Osteocyte (in vitro differentiated cells): ENCODE measurements at regions not wholly inside any gene's neighbourhood (a gene's known extent, or its start where the extent isn't known, plus 50 kb on each side); places are given as distances from the start of the nearest gene placed in this dataset.

Source experiments
- DNase-seq: peaks from one replicate; pipeline ENCODE4 v3.0.0; 2021; ENCODE audit warnings: mixed read lengths; ENCODE audit not compliant: unreplicated experiment; ENCODE audit errors: extremely low spot score
- H3K27ac Mint-ChIP-seq: one replicate; pipeline ENCODE4 v1.8.0; 2021; ENCODE audit warnings: mild to moderate bottlenecking, mixed read lengths; ENCODE audit not compliant: unreplicated experiment
- H3K27me3 Mint-ChIP-seq: one replicate; pipeline ENCODE4 v1.8.0; 2021; ENCODE audit warnings: mixed read lengths; ENCODE audit not compliant: unreplicated experiment
- H3K36me3 Mint-ChIP-seq: one replicate; pipeline ENCODE4 v1.8.0; 2021; ENCODE audit warnings: mixed read lengths; ENCODE audit not compliant: unreplicated experiment
- H3K4me1 Mint-ChIP-seq: one replicate; pipeline ENCODE4 v1.8.0; 2021; ENCODE audit warnings: mixed read lengths; ENCODE audit not compliant: unreplicated experiment
- H3K4me3 Mint-ChIP-seq: one replicate; pipeline ENCODE4 v1.8.0; 2021; ENCODE audit warnings: mild to moderate bottlenecking, moderate library complexity, mixed read lengths; ENCODE audit not compliant: unreplicated experiment
- H3K9me3 Mint-ChIP-seq: one replicate; pipeline ENCODE4 v1.8.0; 2021; ENCODE audit warnings: mixed read lengths; ENCODE audit not compliant: unreplicated experiment
- TF ChIP-seq, protein P1 (sequence below): fragments of 200-600 bp; sonication (generic); IDR thresholded peaks from 2 replicates; pipeline ENCODE4 v1.5.0; 2021; ENCODE audit warnings: antibody characterized with exemption, mild to moderate bottlenecking, moderate library complexity

GRCh38 chr1:232432313-232432712 lies 197.6 kb downstream of the SIPA1L2 start:
- H3K27ac Mint-ChIP-seq: no peak overlapping the region
- peaks cover 48% of the 10 kb centered on the region for H3K4me1 Mint-ChIP-seq
- no peak for DNase-seq
- H3K4me3 Mint-ChIP-seq: no peak overlapping the region
- TF ChIP-seq, protein P1, sequence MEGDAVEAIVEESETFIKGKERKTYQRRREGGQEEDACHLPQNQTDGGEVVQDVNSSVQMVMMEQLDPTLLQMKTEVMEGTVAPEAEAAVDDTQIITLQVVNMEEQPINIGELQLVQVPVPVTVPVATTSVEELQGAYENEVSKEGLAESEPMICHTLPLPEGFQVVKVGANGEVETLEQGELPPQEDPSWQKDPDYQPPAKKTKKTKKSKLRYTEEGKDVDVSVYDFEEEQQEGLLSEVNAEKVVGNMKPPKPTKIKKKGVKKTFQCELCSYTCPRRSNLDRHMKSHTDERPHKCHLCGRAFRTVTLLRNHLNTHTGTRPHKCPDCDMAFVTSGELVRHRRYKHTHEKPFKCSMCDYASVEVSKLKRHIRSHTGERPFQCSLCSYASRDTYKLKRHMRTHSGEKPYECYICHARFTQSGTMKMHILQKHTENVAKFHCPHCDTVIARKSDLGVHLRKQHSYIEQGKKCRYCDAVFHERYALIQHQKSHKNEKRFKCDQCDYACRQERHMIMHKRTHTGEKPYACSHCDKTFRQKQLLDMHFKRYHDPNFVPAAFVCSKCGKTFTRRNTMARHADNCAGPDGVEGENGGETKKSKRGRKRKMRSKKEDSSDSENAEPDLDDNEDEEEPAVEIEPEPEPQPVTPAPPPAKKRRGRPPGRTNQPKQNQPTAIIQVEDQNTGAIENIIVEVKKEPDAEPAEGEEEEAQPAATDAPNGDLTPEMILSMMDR: no peak
- H3K36me3 Mint-ChIP-seq: peaks cover 5% of the 10 kb centered on the region
- no peaks in the 10 kb centered on the region for H3K9me3 Mint-ChIP-seq
- H3K27me3 Mint-ChIP-seq: no peaks in the 10 kb centered on the region

DNA sequence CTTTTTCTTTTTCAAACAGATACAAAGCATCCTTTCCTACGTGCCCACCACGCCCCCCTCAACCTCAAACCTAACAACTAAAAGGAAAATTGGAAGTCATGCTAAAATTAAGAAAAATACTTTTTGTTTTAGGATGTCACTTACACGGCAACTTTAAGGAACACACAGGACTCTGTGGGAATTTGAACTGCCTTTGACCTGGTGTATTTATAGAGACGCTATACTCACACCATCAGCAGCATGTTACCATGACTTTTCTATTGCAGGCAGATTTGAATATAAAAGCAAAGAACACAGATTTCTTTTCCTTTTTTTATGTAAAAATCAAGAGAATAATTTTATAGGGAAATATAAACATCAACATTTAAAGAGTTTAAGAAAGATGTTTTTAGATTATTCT lies 198.2 kb downstream of the SIPA1L2 start:
- no peaks in the 10 kb centered on the region for H3K27me3 Mint-ChIP-seq
- peaks cover 48% of the 10 kb centered on the region for H3K4me1 Mint-ChIP-seq
- H3K36me3 Mint-ChIP-seq: peaks cover 5% of the 10 kb centered on the region
- no peak overlapping the region for H3K27ac Mint-ChIP-seq
- DNase-seq: no peak
- TF ChIP-seq, protein P1: no peak
- no peaks in the 10 kb centered on the region for H3K9me3 Mint-ChIP-seq
- H3K4me3 Mint-ChIP-seq: no peak overlapping the region

DNA sequence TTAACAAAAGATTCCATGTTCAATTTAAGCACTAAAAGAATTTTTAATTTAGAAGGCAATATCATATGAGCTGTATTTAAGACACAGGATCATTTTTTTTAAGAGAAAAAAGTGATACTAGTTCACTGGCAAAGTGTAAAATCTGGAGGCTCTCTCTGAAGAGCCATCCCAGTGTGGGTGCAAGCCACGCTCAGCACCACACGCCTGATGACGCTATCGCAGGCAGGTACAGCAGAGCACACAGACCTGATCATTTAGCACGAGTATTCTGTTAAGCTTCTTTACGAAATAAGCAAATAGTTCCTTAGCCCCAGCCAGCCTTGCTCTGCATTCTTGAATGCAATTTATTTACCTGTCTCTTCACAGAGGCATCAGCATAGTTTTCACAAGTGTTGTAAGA lies 198.6 kb downstream of the SIPA1L2 start:
- H3K36me3 Mint-ChIP-seq: peaks cover 5% of the 10 kb centered on the region
- H3K4me1 Mint-ChIP-seq: peaks cover 48% of the 10 kb centered on the region
- H3K27ac Mint-ChIP-seq: no peak overlapping the region
- no peaks in the 10 kb centered on the region for H3K9me3 Mint-ChIP-seq
- TF ChIP-seq, protein P1: no peak
- DNase-seq: no peak
- H3K27me3 Mint-ChIP-seq: no peaks in the 10 kb centered on the region
- H3K4me3 Mint-ChIP-seq: no peak overlapping the region

DNA sequence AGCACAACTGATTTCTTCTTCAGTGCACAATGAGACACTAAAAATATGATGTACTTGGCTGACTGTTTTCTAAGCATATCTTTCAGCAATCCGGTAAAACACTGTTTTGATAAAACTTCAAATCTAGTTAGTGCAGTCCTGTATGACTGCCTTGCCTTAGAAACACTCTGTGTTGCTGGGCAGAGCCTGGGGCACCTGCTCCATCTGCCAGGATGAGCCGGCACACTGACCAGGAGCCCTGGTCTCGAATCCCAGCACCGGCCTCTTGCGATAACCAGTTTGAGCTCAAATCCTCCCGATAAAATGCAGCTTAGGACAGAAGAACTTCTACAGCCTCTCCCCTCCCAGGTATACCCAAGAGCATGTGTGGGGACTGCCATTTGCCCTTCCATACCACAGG lies 199.5 kb downstream of the SIPA1L2 start:
- TF ChIP-seq, protein P1: no peak
- H3K4me3 Mint-ChIP-seq: no peak overlapping the region
- peaks cover 40% of the 10 kb centered on the region for H3K4me1 Mint-ChIP-seq
- H3K27me3 Mint-ChIP-seq: no peaks in the 10 kb centered on the region
- H3K36me3 Mint-ChIP-seq: peaks cover 5% of the 10 kb centered on the region
- no peak for DNase-seq
- no peaks in the 10 kb centered on the region for H3K9me3 Mint-ChIP-seq
- H3K27ac Mint-ChIP-seq: no peak overlapping the region

DNA sequence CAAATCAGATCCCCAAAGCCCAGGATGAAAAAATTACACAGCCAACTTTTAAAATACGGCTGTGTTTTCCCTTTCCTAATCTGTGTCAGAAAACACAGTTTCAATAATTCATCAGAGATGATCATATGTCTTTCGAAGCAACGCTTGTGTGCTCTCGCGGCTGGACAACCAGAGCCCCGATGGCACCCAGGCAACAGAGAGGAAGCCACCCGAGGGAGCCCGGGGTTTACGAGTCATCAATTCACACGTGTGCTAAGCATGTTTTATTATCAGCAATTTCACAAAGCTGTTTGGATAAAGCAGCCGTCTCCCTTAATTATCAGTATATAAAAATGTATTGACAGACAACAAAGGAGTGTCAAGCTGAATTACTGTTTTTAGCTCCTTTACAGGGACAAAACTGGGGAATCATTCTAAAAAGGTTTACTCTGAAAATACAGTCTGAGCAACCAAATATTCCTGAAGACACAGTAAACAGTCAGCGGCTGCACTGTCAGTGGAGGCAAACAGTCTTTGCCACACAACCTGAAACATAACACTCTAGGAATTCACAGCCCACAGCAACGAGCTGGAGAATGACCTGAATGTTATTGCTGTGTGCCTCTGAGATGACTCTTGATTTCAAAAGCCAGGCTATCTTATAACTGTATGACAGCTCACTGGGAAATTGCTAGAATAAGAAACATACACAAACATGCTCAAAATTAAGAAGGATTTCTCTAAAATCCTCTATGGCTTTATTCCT lies 201.0 kb downstream of the SIPA1L2 start:
- no peak for DNase-seq
- H3K9me3 Mint-ChIP-seq: no peaks in the 10 kb centered on the region
- H3K27me3 Mint-ChIP-seq: no peaks in the 10 kb centered on the region
- H3K4me1 Mint-ChIP-seq: peaks cover 35% of the 10 kb centered on the region
- H3K27ac Mint-ChIP-seq: peak overlapping the region; percentile 21
- TF ChIP-seq, protein P1: no peak
- peaks cover 13% of the 10 kb centered on the region for H3K36me3 Mint-ChIP-seq
- no peak overlapping the region for H3K4me3 Mint-ChIP-seq
